Activated CD8-positive, alpha-beta memory T cell treated with anti-CD3 and anti-CD28 coated beads, Interleukin-2, amount 50 U/mL, for 4 hours (primary cell): ENCODE measurements at regions not wholly inside any gene's neighbourhood (a gene's known extent, or its start where the extent isn't known, plus 50 kb on each side); places are given as distances from the start of the nearest gene placed in this dataset.
A peak's percentile ranks its signal among the peaks of the same experiment; 100 is the strongest.

ENCODE experiments used
- DNase-seq: peaks from one replicate; pipeline ENCODE4 v3.0.0-alpha.2; 2020

GRCh38 chr4:81650606-81651242 lies 179.0 kb upstream of the RASGEF1B start:
- no peak for DNase-seq

- peak; percentile 33 for DNase-seq
Measured at GRCh38 chr4:81648576-81649275, 177.0 kb upstream of the RASGEF1B start.

- no peak for DNase-seq
Measured at GRCh38 chr4:81647388-81647787, 175.7 kb upstream of the RASGEF1B start.

- DNase-seq: no peak
Measured at GRCh38 chr4:81642543-81642942, 170.8 kb upstream of the RASGEF1B start.

GRCh38 chr4:81639248-81639647 lies 167.5 kb upstream of the RASGEF1B start:
- DNase-seq: no peak

GRCh38 chr4:81638698-81639097 lies 167.0 kb upstream of the RASGEF1B start:
- DNase-seq: no peak

- DNase-seq: no peak
Measured at GRCh38 chr4:81635739-81636138, 164.0 kb upstream of the RASGEF1B start.

GRCh38 chr4:81634766-81635549 lies 163.3 kb upstream of the RASGEF1B start:
- DNase-seq: no peak

- DNase-seq: no peak
Measured at GRCh38 chr4:81634165-81634564, 162.5 kb upstream of the RASGEF1B start.

GRCh38 chr4:81632581-81633299 lies 161.0 kb upstream of the RASGEF1B start:
- no peak for DNase-seq

- no peak for DNase-seq
Measured at GRCh38 chr4:81631958-81632441, 160.3 kb upstream of the RASGEF1B start.

- DNase-seq: no peak
Measured at GRCh38 chr4:81629366-81629765, 157.7 kb upstream of the RASGEF1B start.

GRCh38 chr4:81628489-81628888 lies 156.8 kb upstream of the RASGEF1B start:
- no peak for DNase-seq

- DNase-seq: no peak
Measured at GRCh38 chr4:81627590-81627989, 155.9 kb upstream of the RASGEF1B start.

- DNase-seq: no peak
Measured at GRCh38 chr4:81626851-81627250, 155.1 kb upstream of the RASGEF1B start.

- DNase-seq: no peak
Measured at GRCh38 chr4:81625422-81626417, 154.0 kb upstream of the RASGEF1B start.

- no peak for DNase-seq
Measured at GRCh38 chr4:81623434-81623833, 151.7 kb upstream of the RASGEF1B start.

- DNase-seq: no peak
Measured at GRCh38 chr4:81622474-81623184, 150.9 kb upstream of the RASGEF1B start.

GRCh38 chr4:81622028-81622427 lies 150.3 kb upstream of the RASGEF1B start:
- no peak for DNase-seq

GRCh38 chr4:81621490-81621889 lies 149.8 kb upstream of the RASGEF1B start:
- no peak for DNase-seq

GRCh38 chr4:81620442-81620841 lies 148.7 kb upstream of the RASGEF1B start:
- DNase-seq: no peak
